ENCODE measurements at regions not wholly inside any gene's neighbourhood (a gene's known extent, or its start where the extent isn't known, plus 50 kb on each side); places are given as distances from the start of the nearest gene placed in this dataset.
"Not testable (repeated sequence)": the region's sequence is repeated elsewhere in the genome, so short reads cannot be mapped to it uniquely, and the experiment has no call there.

- not testable (repeated sequence) for H3K9me2 ChIP-seq (replicated peaks; ENCODE audit: low read depth, low read length); H3K4me3 ChIP-seq (ENCODE audit: low read length, poor library complexity, severe bottlenecking); H3K9me3 ChIP-seq (ENCODE audit: insufficient read depth, low read depth, low read length); H3K27me3 ChIP-seq (ENCODE audit: insufficient read depth, low read length, poor library complexity, severe bottlenecking); H3K4me2 ChIP-seq (ENCODE audit: low read depth, low read length, poor library complexity, severe bottlenecking); H4K20me1 ChIP-seq (ENCODE audit: insufficient read depth, low read length, poor library complexity, severe bottlenecking); H3K9ac ChIP-seq (ENCODE audit: low read depth, low read length, poor library complexity, severe bottlenecking); H3K79me2 ChIP-seq (ENCODE audit: insufficient read depth, low read length); H3F3A ChIP-seq (ENCODE audit: low read depth); H2AFZ ChIP-seq (ENCODE audit: low read length); H3K36me3 ChIP-seq (ENCODE audit: insufficient read depth, low read length); H3K4me1 ChIP-seq (ENCODE audit: insufficient read depth, low read length, poor library complexity, severe bottlenecking)
- peak; percentile 33 for TF ChIP-seq CTCF (conservative IDR thresholded peaks at IDR 0.05; ENCODE audit: low read length)
Measured at GRCh38 chr9:64466052-64466599, 818.9 kb downstream of the FOXD4L5 start.

GRCh38 chr9:64461885-64462284 lies 823.1 kb downstream of the FOXD4L5 start:
- H4K20me1 ChIP-seq (ENCODE audit: insufficient read depth, low read length, poor library complexity, severe bottlenecking); H3K4me3 ChIP-seq (ENCODE audit: low read length, poor library complexity, severe bottlenecking); H2AFZ ChIP-seq (ENCODE audit: low read length); H3K4me1 ChIP-seq (ENCODE audit: insufficient read depth, low read length, poor library complexity, severe bottlenecking); H3K4me2 ChIP-seq (ENCODE audit: low read depth, low read length, poor library complexity, severe bottlenecking); H3K36me3 ChIP-seq (ENCODE audit: insufficient read depth, low read length); H3K9me3 ChIP-seq (ENCODE audit: insufficient read depth, low read depth, low read length); H3K9ac ChIP-seq (ENCODE audit: low read depth, low read length, poor library complexity, severe bottlenecking); H3K79me2 ChIP-seq (ENCODE audit: insufficient read depth, low read length); H3K9me2 ChIP-seq (replicated peaks; ENCODE audit: low read depth, low read length); H3K27me3 ChIP-seq (ENCODE audit: insufficient read depth, low read length, poor library complexity, severe bottlenecking); H3F3A ChIP-seq (ENCODE audit: low read depth): not testable (repeated sequence)

- H3K9me2 ChIP-seq (replicated peaks; ENCODE audit: low read depth, low read length); H3K79me2 ChIP-seq (ENCODE audit: insufficient read depth, low read length); H4K20me1 ChIP-seq (ENCODE audit: insufficient read depth, low read length, poor library complexity, severe bottlenecking); H3K4me1 ChIP-seq (ENCODE audit: insufficient read depth, low read length, poor library complexity, severe bottlenecking); H2AFZ ChIP-seq (ENCODE audit: low read length); H3K4me3 ChIP-seq (ENCODE audit: low read length, poor library complexity, severe bottlenecking); H3K9ac ChIP-seq (ENCODE audit: low read depth, low read length, poor library complexity, severe bottlenecking); H3K36me3 ChIP-seq (ENCODE audit: insufficient read depth, low read length); H3K4me2 ChIP-seq (ENCODE audit: low read depth, low read length, poor library complexity, severe bottlenecking); H3K27me3 ChIP-seq (ENCODE audit: insufficient read depth, low read length, poor library complexity, severe bottlenecking); H3K9me3 ChIP-seq (ENCODE audit: insufficient read depth, low read depth, low read length); H3F3A ChIP-seq (ENCODE audit: low read depth): not testable (repeated sequence)
Measured at GRCh38 chr9:64458642-64459041, 826.4 kb downstream of the FOXD4L5 start.

- not testable (repeated sequence) for H3K9ac ChIP-seq (ENCODE audit: low read depth, low read length, poor library complexity, severe bottlenecking); H3K79me2 ChIP-seq (ENCODE audit: insufficient read depth, low read length); H3K4me1 ChIP-seq (ENCODE audit: insufficient read depth, low read length, poor library complexity, severe bottlenecking); H2AFZ ChIP-seq (ENCODE audit: low read length); H3F3A ChIP-seq (ENCODE audit: low read depth); H3K4me3 ChIP-seq (ENCODE audit: low read length, poor library complexity, severe bottlenecking); H3K9me3 ChIP-seq (ENCODE audit: insufficient read depth, low read depth, low read length); H4K20me1 ChIP-seq (ENCODE audit: insufficient read depth, low read length, poor library complexity, severe bottlenecking); H3K36me3 ChIP-seq (ENCODE audit: insufficient read depth, low read length); H3K4me2 ChIP-seq (ENCODE audit: low read depth, low read length, poor library complexity, severe bottlenecking); H3K27me3 ChIP-seq (ENCODE audit: insufficient read depth, low read length, poor library complexity, severe bottlenecking); H3K9me2 ChIP-seq (replicated peaks; ENCODE audit: low read depth, low read length)
Measured at GRCh38 chr9:64455107-64455648, 829.8 kb downstream of the FOXD4L5 start.

GRCh38 chr9:64452134-64452533 lies 832.9 kb downstream of the FOXD4L5 start:
- not testable (repeated sequence) for H3K36me3 ChIP-seq (ENCODE audit: insufficient read depth, low read length); H3K27me3 ChIP-seq (ENCODE audit: insufficient read depth, low read length, poor library complexity, severe bottlenecking); H3K4me2 ChIP-seq (ENCODE audit: low read depth, low read length, poor library complexity, severe bottlenecking); H3K79me2 ChIP-seq (ENCODE audit: insufficient read depth, low read length); H4K20me1 ChIP-seq (ENCODE audit: insufficient read depth, low read length, poor library complexity, severe bottlenecking); H3K9me3 ChIP-seq (ENCODE audit: insufficient read depth, low read depth, low read length); H3K4me3 ChIP-seq (ENCODE audit: low read length, poor library complexity, severe bottlenecking); H3K9me2 ChIP-seq (replicated peaks; ENCODE audit: low read depth, low read length); H3K9ac ChIP-seq (ENCODE audit: low read depth, low read length, poor library complexity, severe bottlenecking); H3K4me1 ChIP-seq (ENCODE audit: insufficient read depth, low read length, poor library complexity, severe bottlenecking); H3F3A ChIP-seq (ENCODE audit: low read depth); H2AFZ ChIP-seq (ENCODE audit: low read length)

- not testable (repeated sequence) for H3K4me2 ChIP-seq (ENCODE audit: low read depth, low read length, poor library complexity, severe bottlenecking); H3K9me2 ChIP-seq (replicated peaks; ENCODE audit: low read depth, low read length); H3K4me3 ChIP-seq (ENCODE audit: low read length, poor library complexity, severe bottlenecking); H3K4me1 ChIP-seq (ENCODE audit: insufficient read depth, low read length, poor library complexity, severe bottlenecking); H3K36me3 ChIP-seq (ENCODE audit: insufficient read depth, low read length); H3F3A ChIP-seq (ENCODE audit: low read depth); H4K20me1 ChIP-seq (ENCODE audit: insufficient read depth, low read length, poor library complexity, severe bottlenecking); H2AFZ ChIP-seq (ENCODE audit: low read length); H3K79me2 ChIP-seq (ENCODE audit: insufficient read depth, low read length); H3K27me3 ChIP-seq (ENCODE audit: insufficient read depth, low read length, poor library complexity, severe bottlenecking); H3K9ac ChIP-seq (ENCODE audit: low read depth, low read length, poor library complexity, severe bottlenecking); H3K9me3 ChIP-seq (ENCODE audit: insufficient read depth, low read depth, low read length)
Measured at GRCh38 chr9:64450654-64451053, 834.4 kb downstream of the FOXD4L5 start.

- not testable (repeated sequence) for H3K27me3 ChIP-seq (ENCODE audit: insufficient read depth, low read length, poor library complexity, severe bottlenecking); H2AFZ ChIP-seq (ENCODE audit: low read length); H3K4me3 ChIP-seq (ENCODE audit: low read length, poor library complexity, severe bottlenecking); H3K9me2 ChIP-seq (replicated peaks; ENCODE audit: low read depth, low read length); H3K4me1 ChIP-seq (ENCODE audit: insufficient read depth, low read length, poor library complexity, severe bottlenecking); H3F3A ChIP-seq (ENCODE audit: low read depth); H4K20me1 ChIP-seq (ENCODE audit: insufficient read depth, low read length, poor library complexity, severe bottlenecking); H3K36me3 ChIP-seq (ENCODE audit: insufficient read depth, low read length); H3K4me2 ChIP-seq (ENCODE audit: low read depth, low read length, poor library complexity, severe bottlenecking); H3K9ac ChIP-seq (ENCODE audit: low read depth, low read length, poor library complexity, severe bottlenecking); H3K9me3 ChIP-seq (ENCODE audit: insufficient read depth, low read depth, low read length); H3K79me2 ChIP-seq (ENCODE audit: insufficient read depth, low read length)
Measured at GRCh38 chr9:64449025-64449424, 836.0 kb downstream of the FOXD4L5 start.
